ENCODE measurements at regions not wholly inside any gene's neighbourhood (a gene's known extent, or its start where the extent isn't known, plus 50 kb on each side); places are given as distances from the start of the nearest gene placed in this dataset.

- TF ChIP-seq CTCF (IDR thresholded peaks at IDR 0.05; ENCODE audit: extremely low read depth in 1 of 2, insufficient read depth in 1 of 2, low read depth in 1 of 2, low read length in 2 of 2) (no peak), POLR2A (IDR thresholded peaks at IDR 0.05; ENCODE audit: low read depth, low read length) (no peak), POLR2AphosphoS5 (IDR thresholded peaks at IDR 0.05; ENCODE audit: insufficient read depth, low read depth, low read length) (no peak), EZH2 (IDR thresholded peaks at IDR 0.05; ENCODE audit: borderline replicate concordance, low read depth, low read length, severe bottlenecking) (no peak), MAX (IDR thresholded peaks at IDR 0.05; ENCODE audit: insufficient read depth, insufficient read length) (no peak), GATA2 (IDR thresholded peaks at IDR 0.05; ENCODE audit: insufficient read depth, insufficient read length, low read depth, low read length) (no peak)
Observed at GRCh38 chr4:18616720-18617119, 595.2 kb upstream of the LCORL start.

Measured in endothelial cell of umbilical vein (primary cell).